Parathyroid adenoma (tissue), 2 donors: ENCODE measurements at regions not wholly inside any gene's neighbourhood (a gene's known extent, or its start where the extent isn't known, plus 50 kb on each side); places are given as distances from the start of the nearest gene placed in this dataset.

ENCODE experiments used
- H2AFZ ChIP-seq: fragments of 300-600 bp; sonication (generic); one replicate; pipeline ENCODE4 v1.7.0; 2017; ENCODE audit warnings: antibody characterized with exemption, mild to moderate bottlenecking
- H3K27ac ChIP-seq: fragments of 300-600 bp; sonication (generic); one replicate; pipeline ENCODE4 v1.7.0; 2017
- H3K27me3 ChIP-seq: fragments of 300-600 bp; sonication (generic); one replicate; pipeline ENCODE4 v1.7.0; 2017; ENCODE audit warnings: low read length; ENCODE audit not compliant: control insufficient read depth, insufficient read depth
- H3K36me3 ChIP-seq: fragments of 300-600 bp; sonication (generic); one replicate; pipeline ENCODE4 v1.7.0; 2017; ENCODE audit warnings: low read length; ENCODE audit not compliant: control insufficient read depth, insufficient read depth
- H3K4me1 ChIP-seq: fragments of 300-600 bp; sonication (generic); one replicate; pipeline ENCODE4 v1.7.0; 2017; ENCODE audit warnings: control low read depth
- H3K4me2 ChIP-seq: fragments of 300-600 bp; sonication (generic); one replicate; pipeline ENCODE4 v1.7.0; 2017; ENCODE audit warnings: low read length
- H3K4me3 ChIP-seq: fragments of 300-600 bp; sonication (generic); one replicate; pipeline ENCODE4 v1.7.0; 2017; ENCODE audit warnings: low read depth, low read length
- H3K79me2 ChIP-seq: fragments of 300-600 bp; sonication (generic); one replicate; pipeline ENCODE4 v1.7.0; 2017; ENCODE audit warnings: control low read depth
- H3K9ac ChIP-seq: fragments of 300-600 bp; sonication (generic); one replicate; pipeline ENCODE4 v1.7.0; 2017; ENCODE audit warnings: mild to moderate bottlenecking
- H3K9me3 ChIP-seq: fragments of 300-600 bp; sonication (generic); one replicate; pipeline ENCODE4 v1.7.0; 2017; ENCODE audit warnings: low read length; ENCODE audit not compliant: control insufficient read depth
- CTCF ChIP-seq: fragments of 300-600 bp; sonication (generic); IDR thresholded peaks from one replicate; pipeline ENCODE4 v1.7.0; 2017; ENCODE audit warnings: antibody characterized with exemption, mild to moderate bottlenecking
- donor health status: primary hyperparathyroidism.

- TF ChIP-seq CTCF = no peak
- Histone ChIP-seq H3K27me3 (no peaks in the 10 kb centered on the region), H2AFZ (no peak overlapping the region)
Observed at GRCh38 chr12:125772403-125772802, 707.2 kb downstream of the AACS start.

GRCh38 chr12:125773033-125773640, 707.9 kb downstream of the AACS start:
- H3K27me3 ChIP-seq = no peaks in the 10 kb centered on the region
- H2AFZ ChIP-seq = no peak overlapping the region
- H3K4me1 ChIP-seq = no peaks in the 10 kb centered on the region
- no peak overlapping the region for H3K27ac ChIP-seq
- H3K9me3 ChIP-seq = no peaks in the 10 kb centered on the region
- H3K4me2 ChIP-seq = no peak overlapping the region
- H3K9ac ChIP-seq = no peak overlapping the region
- no peak overlapping the region for H3K4me3 ChIP-seq
- no peak for TF ChIP-seq CTCF
- no peaks in the 10 kb centered on the region for H3K79me2 ChIP-seq
- no peaks in the 10 kb centered on the region for H3K36me3 ChIP-seq

More at GRCh38 chr12:125772403-125772802, 707.2 kb downstream of the AACS start:
- Histone ChIP-seq H3K4me2 (no peak overlapping the region), H3K9ac (no peak overlapping the region), H3K4me3 (no peak overlapping the region), H3K79me2 (no peaks in the 10 kb centered on the region), H3K4me1 (no peaks in the 10 kb centered on the region), H3K9me3 (no peaks in the 10 kb centered on the region), H3K36me3 (no peaks in the 10 kb centered on the region), H3K27ac (no peak overlapping the region)

GRCh38 chr12:125775507-125775906, 710.3 kb downstream of the AACS start:
- Histone ChIP-seq H3K4me1 (no peaks in the 10 kb centered on the region), H3K4me2 (no peak overlapping the region), H3K27me3 (no peaks in the 10 kb centered on the region), H3K9me3 (no peaks in the 10 kb centered on the region), H3K27ac (no peak overlapping the region), H3K9ac (no peak overlapping the region), H2AFZ (no peak overlapping the region), H3K79me2 (no peaks in the 10 kb centered on the region), H3K36me3 (no peaks in the 10 kb centered on the region), H3K4me3 (no peak overlapping the region)
- no peak for TF ChIP-seq CTCF

GRCh38 chr12:125776212-125776611, 711.0 kb downstream of the AACS start:
- H2AFZ ChIP-seq = no peak overlapping the region
- TF ChIP-seq CTCF = no peak
- H3K4me1 ChIP-seq = no peaks in the 10 kb centered on the region
- H3K79me2 ChIP-seq = no peaks in the 10 kb centered on the region
- no peak overlapping the region for H3K4me2 ChIP-seq
- no peak overlapping the region for H3K4me3 ChIP-seq
- H3K27ac ChIP-seq = no peak overlapping the region
- H3K36me3 ChIP-seq = no peaks in the 10 kb centered on the region
- no peaks in the 10 kb centered on the region for H3K9me3 ChIP-seq
- H3K9ac ChIP-seq = no peak overlapping the region
- H3K27me3 ChIP-seq = no peaks in the 10 kb centered on the region

GRCh38 chr12:125786143-125786542, 720.9 kb downstream of the AACS start:
- no peak for TF ChIP-seq CTCF
- H3K27me3 ChIP-seq = no peaks in the 10 kb centered on the region
- H3K9ac ChIP-seq = no peak overlapping the region
- H3K4me3 ChIP-seq = no peak overlapping the region
- no peaks in the 10 kb centered on the region for H3K4me1 ChIP-seq
- H3K79me2 ChIP-seq = no peaks in the 10 kb centered on the region
- H3K9me3 ChIP-seq = no peaks in the 10 kb centered on the region
- H3K27ac ChIP-seq = no peak overlapping the region
- H2AFZ ChIP-seq = no peak overlapping the region
- H3K36me3 ChIP-seq = no peaks in the 10 kb centered on the region
- H3K4me2 ChIP-seq = no peak overlapping the region
